HepG2 (cell line): ENCODE measurements at regions not wholly inside any gene's neighbourhood (a gene's known extent, or its start where the extent isn't known, plus 50 kb on each side); places are given as distances from the start of the nearest gene placed in this dataset.

Experiments
- CBX1 ChIP-seq: IDR thresholded peaks from one replicate; pipeline ENCODE4 v1.6.1; 2016; ENCODE audit warnings: antibody characterized with exemption, low read depth
- CCAR2 ChIP-seq: fragments of 200-400 bp; formaldehyde crosslinking; optimal IDR thresholded peaks from 2 replicates; pipeline ENCODE3; 2018; ENCODE audit warnings: low read depth, mild to moderate bottlenecking, low read length, moderate library complexity
- CREBL2 ChIP-seq: sonication (generic); formaldehyde crosslinking; IDR thresholded peaks from 2 replicates; pipeline ENCODE4 v1.8.1; 2023; ENCODE audit warnings: missing genetic modification reagents, mild to moderate bottlenecking, borderline replicate concordance
- DMAP1 ChIP-seq: IDR thresholded peaks from 2 replicates; pipeline ENCODE4 v1.6.1; 2016
- DNMT1 ChIP-seq: sonication (generic); formaldehyde crosslinking; IDR thresholded peaks from 2 replicates; pipeline ENCODE4 v1.5.1; 2020; ENCODE audit warnings: mild to moderate bottlenecking, missing genetic modification reagents
- E2F2 ChIP-seq: sonication (generic); formaldehyde crosslinking; IDR thresholded peaks from 2 replicates; pipeline ENCODE4 v1.4.0; 2020; ENCODE audit warnings: missing genetic modification reagents, borderline replicate concordance
- FOXK2 ChIP-seq: fragments of 450-650 bp; IDR thresholded peaks from 2 replicates; pipeline ENCODE4 v1.6.1; 2016
- GTF2F1 ChIP-seq: fragments of 150-350 bp; IDR thresholded peaks from 2 replicates; pipeline ENCODE4 v1.6.1; 2014; ENCODE audit warnings: low read length
- HNRNPK ChIP-seq: fragments of 200-400 bp; formaldehyde crosslinking; IDR thresholded peaks from 2 replicates; pipeline ENCODE4 v1.6.1; 2018; ENCODE audit warnings: low read length, low read depth, moderate library complexity, mild to moderate bottlenecking; ENCODE audit not compliant: poor library complexity, severe bottlenecking
- MXD3 ChIP-seq: IDR thresholded peaks from 2 replicates; pipeline ENCODE4 v1.6.1; 2016; ENCODE audit warnings: mild to moderate bottlenecking, missing biosample characterization, missing genetic modification reagents
- NFKB2 ChIP-seq: sonication (generic); formaldehyde crosslinking; IDR thresholded peaks from 2 replicates; pipeline ENCODE4 v1.4.0; 2020; ENCODE audit warnings: missing genetic modification reagents, borderline replicate concordance
- PRMT3 ChIP-seq: sonication (generic); formaldehyde crosslinking; IDR thresholded peaks from 2 replicates; pipeline ENCODE4 v1.8.1; 2022; ENCODE audit warnings: low read depth, mild to moderate bottlenecking, moderate library complexity, missing genetic modification reagents, borderline replicate concordance
- REPIN1 ChIP-seq: sonication (generic); formaldehyde crosslinking; IDR thresholded peaks from 2 replicates; pipeline ENCODE4 v1.8.0; 2022; ENCODE audit warnings: missing genetic modification reagents, low read depth, mild to moderate bottlenecking, borderline replicate concordance
- SMAD3 ChIP-seq: sonication (generic); formaldehyde crosslinking; IDR thresholded peaks from 2 replicates; pipeline ENCODE4 v1.4.0; 2020; ENCODE audit warnings: missing genetic modification reagents
- SP4 ChIP-seq: sonication (generic); formaldehyde crosslinking; IDR thresholded peaks from 2 replicates; pipeline ENCODE4 v1.8.1; 2023; ENCODE audit warnings: mild to moderate bottlenecking, missing genetic modification reagents
- SYNCRIP ChIP-seq: fragments of 200-400 bp; formaldehyde crosslinking; IDR thresholded peaks from 2 replicates; pipeline ENCODE4 v1.6.1; 2018; ENCODE audit warnings: mild to moderate bottlenecking, low read depth, low read length; ENCODE audit not compliant: insufficient read depth
- YEATS2 ChIP-seq: sonication (generic); formaldehyde crosslinking; IDR thresholded peaks from 2 replicates; pipeline ENCODE4 v1.4.0; 2020; ENCODE audit warnings: missing genetic modification reagents, borderline replicate concordance
- ZBTB39 ChIP-seq: sonication (generic); formaldehyde crosslinking; IDR thresholded peaks from 2 replicates; pipeline ENCODE4 v1.5.0; 2020; ENCODE audit warnings: missing genetic modification reagents
- ZBTB49 ChIP-seq: sonication (generic); formaldehyde crosslinking; IDR thresholded peaks from 2 replicates; pipeline ENCODE4 v1.4.0; 2020; ENCODE audit warnings: missing genetic modification reagents, borderline replicate concordance
- ZFP1 ChIP-seq: IDR thresholded peaks from 2 replicates; pipeline ENCODE4 v1.6.1; 2016
- ZNF18 ChIP-seq: sonication (generic); formaldehyde crosslinking; IDR thresholded peaks from 2 replicates; pipeline ENCODE4 v1.8.0; 2022; ENCODE audit warnings: mild to moderate bottlenecking, missing genetic modification reagents; ENCODE audit not compliant: insufficient replicate concordance
- ZNF652 ChIP-seq: IDR thresholded peaks from 2 replicates; pipeline ENCODE4 v1.6.1; 2016; ENCODE audit warnings: low read depth, borderline replicate concordance
- ZSCAN25 ChIP-seq: sonication (generic); formaldehyde crosslinking; IDR thresholded peaks from 2 replicates; pipeline ENCODE4 v1.8.0; 2022; ENCODE audit warnings: mild to moderate bottlenecking, missing genetic modification reagents

GRCh38 chr6:26249957-26250697 lies 114.9 kb upstream of the BTN3A2 start (continued):
- TF ChIP-seq ZBTB39 (CRISPR knock-in tag) (no peak), CBX1 (no peak), DNMT1 (CRISPR knock-in tag) (no peak), REPIN1 (CRISPR knock-in tag) (no peak; the same call in 1 of the 2 replicates), SP4 (CRISPR knock-in tag) (no peak), ZNF18 (CRISPR knock-in tag) (no peak), CCAR2 (no peak), ZFP1 (CRISPR knock-in tag) (no peak), SMAD3 (no peak), HNRNPK (no peak), DMAP1 (CRISPR knock-in tag) (no peak), E2F2 (CRISPR knock-in tag) (0 out of 2 replicates have a peak, but pooled peaks have one; percentile 21), ZSCAN25 (CRISPR knock-in tag) (0 out of 2 replicates have a peak, but pooled peaks have one; percentile 19), SYNCRIP (no peak), YEATS2 (CRISPR knock-in tag) (no peak), FOXK2 (no peak), PRMT3 (CRISPR knock-in tag) (no peak), ZNF652 (CRISPR knock-in tag) (no peak), MXD3 (peak; percentile 54; the same call in 1 of the 2 replicates), ZBTB49 (CRISPR knock-in tag) (0 out of 2 replicates have a peak, but pooled peaks have one; percentile 30), NFKB2 (CRISPR knock-in tag) (peak; percentile 29; the same call in 1 of the 2 replicates), CREBL2 (peak; percentile 23; the same call in 1 of the 2 replicates), GTF2F1 (no peak)
